ENCODE measurements at regions not wholly inside any gene's neighbourhood (a gene's known extent, or its start where the extent isn't known, plus 50 kb on each side); places are given as distances from the start of the nearest gene placed in this dataset.

DNA sequence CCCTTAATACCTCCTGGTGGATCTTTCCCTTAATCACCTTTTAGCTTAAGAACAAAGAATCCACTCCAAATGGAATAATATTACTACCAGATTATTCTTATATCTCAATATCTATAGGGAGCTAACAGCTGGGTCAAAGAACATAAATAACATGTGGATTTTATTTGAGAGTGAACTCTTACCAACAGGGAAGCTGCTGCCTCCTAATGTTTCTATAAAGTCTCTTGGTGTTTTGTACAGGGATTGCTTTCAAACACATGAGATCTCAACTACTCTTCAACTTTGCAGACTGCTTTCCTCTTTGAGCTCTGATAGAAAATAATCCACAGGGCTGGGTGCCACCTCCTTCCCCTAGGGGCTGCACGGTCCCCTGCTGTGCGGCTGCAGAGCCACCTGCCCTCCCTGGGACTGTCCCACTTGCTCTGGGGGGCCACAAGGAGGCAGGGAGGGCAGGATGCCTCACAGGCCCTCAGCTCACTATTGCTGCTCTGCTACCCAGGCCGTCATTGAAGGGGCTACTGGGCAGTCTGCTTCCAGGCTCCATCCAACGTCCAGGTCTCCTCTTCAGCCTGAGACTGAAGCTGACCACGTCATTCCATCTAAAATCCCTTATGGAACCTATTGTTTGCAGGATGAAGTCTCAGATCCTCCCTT lies 191.2 kb downstream of the CXCL12 start:
- no peaks in the 10 kb centered on the region for H3K36me3 ChIP-seq
- TF ChIP-seq, protein P1, sequence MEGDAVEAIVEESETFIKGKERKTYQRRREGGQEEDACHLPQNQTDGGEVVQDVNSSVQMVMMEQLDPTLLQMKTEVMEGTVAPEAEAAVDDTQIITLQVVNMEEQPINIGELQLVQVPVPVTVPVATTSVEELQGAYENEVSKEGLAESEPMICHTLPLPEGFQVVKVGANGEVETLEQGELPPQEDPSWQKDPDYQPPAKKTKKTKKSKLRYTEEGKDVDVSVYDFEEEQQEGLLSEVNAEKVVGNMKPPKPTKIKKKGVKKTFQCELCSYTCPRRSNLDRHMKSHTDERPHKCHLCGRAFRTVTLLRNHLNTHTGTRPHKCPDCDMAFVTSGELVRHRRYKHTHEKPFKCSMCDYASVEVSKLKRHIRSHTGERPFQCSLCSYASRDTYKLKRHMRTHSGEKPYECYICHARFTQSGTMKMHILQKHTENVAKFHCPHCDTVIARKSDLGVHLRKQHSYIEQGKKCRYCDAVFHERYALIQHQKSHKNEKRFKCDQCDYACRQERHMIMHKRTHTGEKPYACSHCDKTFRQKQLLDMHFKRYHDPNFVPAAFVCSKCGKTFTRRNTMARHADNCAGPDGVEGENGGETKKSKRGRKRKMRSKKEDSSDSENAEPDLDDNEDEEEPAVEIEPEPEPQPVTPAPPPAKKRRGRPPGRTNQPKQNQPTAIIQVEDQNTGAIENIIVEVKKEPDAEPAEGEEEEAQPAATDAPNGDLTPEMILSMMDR (IDR thresholded peaks at IDR 0.05), result no peak
- no peak for TF ChIP-seq POLR2A (IDR thresholded peaks at IDR 0.05)
- peaks cover 0 to 13% (median 0%) of the 10 kb centered on the region in 4 donors for H3K4me1 ChIP-seq
- no peak for DNase-seq
- H3K9me3 ChIP-seq, result no peaks in the 10 kb centered on the region
- H3K4me3 ChIP-seq, result no peak overlapping the region
- H3K27ac ChIP-seq, result no peak overlapping the region
- H3K27me3 ChIP-seq, result no peaks in the 10 kb centered on the region

DNA sequence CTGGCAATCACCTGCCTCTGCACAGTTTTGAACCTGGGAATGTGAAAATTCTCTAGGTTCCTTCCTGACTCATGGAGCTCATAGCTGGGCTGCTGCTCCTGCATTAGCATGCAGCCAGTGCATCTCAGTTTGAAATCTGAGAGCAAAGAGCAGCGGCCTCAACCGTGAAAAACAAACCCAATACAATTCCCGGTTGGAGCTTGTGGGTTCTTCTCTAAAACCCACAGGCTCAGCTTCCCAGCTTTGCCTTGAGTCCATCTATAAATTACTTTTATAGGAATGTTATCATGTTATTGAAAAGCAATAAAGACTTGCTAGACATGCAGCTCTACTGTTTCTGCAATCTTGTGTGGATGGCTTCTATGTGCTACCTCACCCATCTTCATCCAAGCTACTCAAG lies 191.7 kb downstream of the CXCL12 start:
- TF ChIP-seq, protein P1 (IDR thresholded peaks at IDR 0.05), result no peak
- no peak for TF ChIP-seq POLR2A (IDR thresholded peaks at IDR 0.05)
- Histone ChIP-seq H3K36me3 (no peaks in the 10 kb centered on the region), H3K4me1 (peaks cover 0 to 13% (median 0%) of the 10 kb centered on the region in 4 donors), H3K27ac (no peak overlapping the region), H3K27me3 (no peaks in the 10 kb centered on the region), H3K4me3 (no peak overlapping the region), H3K9me3 (no peaks in the 10 kb centered on the region)
- DNase-seq, result no peak

DNA sequence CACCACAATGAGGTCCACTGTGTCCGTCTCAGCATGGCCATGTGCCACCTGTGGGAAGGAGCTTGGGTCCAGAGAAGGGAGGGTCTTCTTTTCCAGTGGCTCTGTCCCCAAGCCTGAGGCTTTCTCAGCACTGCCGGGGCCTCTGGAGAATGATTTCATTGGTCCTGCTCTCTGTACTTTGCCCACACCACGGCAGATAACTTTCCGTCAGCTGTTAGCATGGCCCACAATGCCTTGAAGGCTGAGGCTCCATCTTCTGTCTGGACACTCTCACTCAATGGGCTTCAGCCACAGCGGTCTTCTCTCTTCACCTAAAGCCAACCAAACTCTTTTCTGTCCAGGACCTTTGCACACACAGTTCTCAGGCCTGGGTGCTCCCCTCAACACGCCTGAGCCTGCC lies 192.5 kb downstream of the CXCL12 start:
- Histone ChIP-seq H3K4me1 (peaks cover 0 to 13% (median 0%) of the 10 kb centered on the region in 4 donors), H3K27me3 (no peaks in the 10 kb centered on the region), H3K4me3 (no peak overlapping the region), H3K9me3 (no peaks in the 10 kb centered on the region), H3K27ac (no peak overlapping the region), H3K36me3 (no peaks in the 10 kb centered on the region)
- DNase-seq, result no peak
- TF ChIP-seq, protein P1 (IDR thresholded peaks at IDR 0.05), result no peak
- no peak for TF ChIP-seq POLR2A (IDR thresholded peaks at IDR 0.05)

DNA sequence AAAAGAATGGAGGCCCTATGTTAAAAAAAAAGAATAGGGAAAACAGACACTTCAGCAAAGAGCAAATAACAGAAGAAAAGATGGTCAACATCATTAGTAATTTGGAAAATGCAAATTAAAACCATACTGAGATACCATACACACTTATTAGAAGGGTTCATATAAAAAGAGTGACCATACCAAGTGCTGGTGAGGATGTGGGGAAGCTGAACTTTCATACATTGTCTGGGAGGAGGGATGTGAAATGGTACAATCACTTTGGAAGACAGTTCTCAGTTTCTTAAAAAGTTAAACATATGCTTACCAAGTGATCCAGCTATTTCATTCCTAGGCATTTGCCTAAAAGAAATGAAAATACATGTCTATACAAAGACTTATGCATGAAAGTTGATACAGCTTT lies 194.4 kb downstream of the CXCL12 start:
- Histone ChIP-seq H3K4me1 (peaks cover 0 to 7% (median 0%) of the 10 kb centered on the region in 4 donors), H3K27me3 (no peaks in the 10 kb centered on the region), H3K27ac (no peak overlapping the region), H3K9me3 (no peaks in the 10 kb centered on the region), H3K4me3 (no peak overlapping the region), H3K36me3 (no peaks in the 10 kb centered on the region)
- DNase-seq, result no peak
- no peak for TF ChIP-seq POLR2A (IDR thresholded peaks at IDR 0.05)
- TF ChIP-seq, protein P1 (IDR thresholded peaks at IDR 0.05), result no peak

DNA sequence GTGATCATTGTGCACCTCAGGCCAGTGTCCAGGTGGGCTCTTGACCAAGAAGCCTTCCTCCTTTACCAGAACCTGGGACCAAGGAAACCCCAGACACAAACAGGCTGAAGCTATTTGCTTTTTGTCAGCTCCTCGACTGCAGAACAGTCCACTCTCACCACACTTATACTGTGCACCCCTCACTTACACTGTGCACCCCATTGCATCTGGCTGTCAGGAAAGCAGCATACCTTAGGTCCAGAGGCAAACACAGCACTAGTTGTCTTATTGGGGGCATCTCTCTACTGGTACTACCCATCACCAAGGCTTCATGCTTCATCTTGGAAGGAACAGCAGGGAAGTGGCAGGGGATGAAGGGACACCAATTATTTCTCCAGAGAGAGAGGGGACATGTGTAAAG lies 198.1 kb downstream of the CXCL12 start:
- no peak overlapping the region for H3K4me3 ChIP-seq
- no peak overlapping the region for H3K27ac ChIP-seq
- no peaks in the 10 kb centered on the region for H3K9me3 ChIP-seq
- TF ChIP-seq, protein P1 (IDR thresholded peaks at IDR 0.05), result no peak
- TF ChIP-seq POLR2A (IDR thresholded peaks at IDR 0.05), result no peak
- H3K4me1 ChIP-seq, result no peaks in the 10 kb centered on the region
- no peaks in the 10 kb centered on the region for H3K27me3 ChIP-seq
- DNase-seq, result no peak
- no peaks in the 10 kb centered on the region for H3K36me3 ChIP-seq

DNA sequence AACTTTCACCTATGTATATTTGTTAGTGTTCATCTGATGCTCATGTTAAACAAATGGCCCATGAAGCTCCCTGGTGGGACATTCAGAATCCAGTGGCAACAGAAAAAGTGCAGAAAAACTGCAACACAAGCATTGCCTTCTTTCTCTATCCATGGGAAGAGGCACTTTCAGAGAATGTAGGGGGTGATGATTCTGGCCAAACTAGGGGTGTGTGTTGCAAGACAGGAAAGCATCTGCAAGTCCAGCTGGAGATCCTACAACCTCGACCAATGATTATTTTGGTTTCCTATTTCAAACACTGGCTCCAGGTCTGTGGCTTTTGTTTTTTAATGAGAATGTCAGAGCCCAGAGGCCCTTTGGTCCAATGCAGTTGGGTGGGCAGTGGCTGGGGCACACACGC lies 198.7 kb downstream of the CXCL12 start:
- no peak overlapping the region for H3K27ac ChIP-seq
- H3K4me1 ChIP-seq, result no peaks in the 10 kb centered on the region
- no peak for TF ChIP-seq POLR2A (IDR thresholded peaks at IDR 0.05)
- TF ChIP-seq, protein P1 (IDR thresholded peaks at IDR 0.05), result no peak
- H3K27me3 ChIP-seq, result no peaks in the 10 kb centered on the region
- DNase-seq, result no peak
- no peak overlapping the region for H3K4me3 ChIP-seq
- no peaks in the 10 kb centered on the region for H3K9me3 ChIP-seq
- no peaks in the 10 kb centered on the region for H3K36me3 ChIP-seq
